HG03442 (cell line): ENCODE measurements at regions not wholly inside any gene's neighbourhood (a gene's known extent, or its start where the extent isn't known, plus 50 kb on each side); places are given as distances from the start of the nearest gene placed in this dataset.

ENCODE experiments used
- ATAC-seq: cut with Tn5 transposase; IDR thresholded peaks from one replicate; pipeline ENCODE4 v1.9.1; 2021; ENCODE audit warnings: mild to moderate bottlenecking, moderate library complexity; ENCODE audit not compliant: unreplicated experiment

DNA sequence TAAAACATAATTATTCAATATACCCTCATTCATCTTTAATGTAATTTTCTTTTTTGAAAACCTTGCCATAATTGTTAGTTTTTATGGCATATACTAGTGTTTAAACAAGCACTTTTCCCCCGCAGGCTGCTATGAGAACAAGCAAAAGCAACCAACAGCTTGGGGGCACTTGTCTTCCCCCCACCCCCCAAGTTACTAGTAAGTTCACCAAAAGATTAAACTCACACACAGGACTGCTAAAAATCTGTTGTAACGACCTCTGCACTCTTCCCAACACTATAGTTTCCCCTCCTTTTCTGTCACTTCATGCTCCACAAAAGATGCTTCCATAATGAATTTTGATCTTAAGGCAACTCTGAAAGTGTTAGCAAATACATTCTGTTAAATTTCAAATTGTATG is 474.9 kb upstream of the SOX5 start:
- ATAC-seq, result no peak

- no peak for ATAC-seq
Observed at GRCh38 chr12:24423611-24424010, 474.1 kb upstream of the SOX5 start.

DNA sequence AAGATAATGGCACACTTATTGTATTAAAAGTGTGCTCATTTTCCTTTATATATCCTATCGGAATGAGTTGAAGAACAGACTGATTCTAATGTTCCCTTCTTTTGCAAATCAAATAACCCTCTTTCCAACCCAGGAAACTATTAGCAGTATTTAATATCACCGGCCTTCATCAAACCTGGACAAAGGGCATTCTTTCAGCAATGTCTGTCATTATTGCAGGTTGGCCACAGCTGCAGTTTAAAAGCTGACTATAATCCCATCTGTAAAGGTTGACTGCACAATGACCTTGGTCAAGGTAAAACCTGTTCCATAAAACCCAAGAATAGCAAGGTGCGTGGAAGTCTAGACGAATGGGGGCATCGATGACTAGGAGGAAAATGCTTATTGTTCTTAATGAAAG is 472.3 kb upstream of the SOX5 start:
- no peak for ATAC-seq

DNA sequence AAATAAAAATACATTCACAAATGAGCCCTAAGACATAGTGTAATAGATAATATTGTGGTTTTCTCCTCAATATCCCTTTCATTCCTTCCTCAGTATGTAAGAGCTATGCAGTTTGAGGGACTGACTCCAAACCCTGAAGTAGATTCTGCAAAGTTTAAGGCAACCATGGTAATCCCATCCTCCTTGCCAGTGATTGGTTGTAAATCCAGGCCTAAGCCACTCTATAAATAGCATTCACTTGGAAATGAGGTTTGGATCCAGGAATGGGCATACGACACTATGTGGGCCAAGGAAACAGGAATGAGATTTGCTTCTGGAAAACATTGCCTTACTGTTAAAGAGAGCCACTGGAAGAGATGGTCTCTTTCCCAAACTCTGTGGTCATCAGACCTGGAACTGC is 468.7 kb upstream of the SOX5 start:
- no peak for ATAC-seq

GRCh38 chr12:24416423-24417109 is 467.1 kb upstream of the SOX5 start:
- no peak for ATAC-seq

DNA sequence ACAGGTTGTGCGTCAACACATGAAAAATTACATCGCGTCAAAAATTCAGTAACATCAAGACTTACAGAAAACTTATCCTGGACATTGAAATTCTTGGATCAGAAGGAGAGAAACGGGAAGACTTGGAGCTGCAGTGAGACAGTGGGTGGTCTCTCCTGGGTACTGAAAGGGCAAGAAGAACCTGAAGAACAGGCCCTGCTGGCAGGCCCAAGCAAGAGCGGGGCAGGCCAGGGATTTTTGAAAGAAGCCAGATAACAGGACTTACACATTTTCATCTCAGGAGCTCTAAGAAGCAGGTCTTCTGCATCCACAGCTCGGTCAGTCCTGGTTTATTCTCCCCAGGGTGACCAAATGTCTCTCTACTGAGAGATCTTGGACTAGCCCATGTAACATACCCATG is 466.5 kb upstream of the SOX5 start:
- ATAC-seq, result no peak

DNA sequence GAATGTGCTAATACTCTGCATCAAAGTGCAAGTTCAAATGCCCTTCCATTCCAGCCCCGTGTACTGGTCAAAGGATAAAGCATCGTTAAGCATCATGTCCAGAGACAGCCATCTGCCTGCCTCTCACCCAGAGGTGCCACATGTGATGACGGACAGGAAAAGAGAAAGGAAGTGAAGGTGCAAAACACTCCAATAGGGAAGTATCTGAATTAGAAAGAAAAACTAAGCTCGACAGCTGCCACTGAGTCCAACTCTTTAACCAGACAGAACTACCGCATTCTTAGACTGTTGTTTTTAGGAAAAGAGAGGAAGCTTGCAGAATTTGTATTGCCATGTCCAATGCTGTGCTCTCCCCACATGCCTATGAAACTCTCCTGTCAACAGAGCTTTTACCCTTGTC is 465.0 kb upstream of the SOX5 start:
- ATAC-seq, result no peak

DNA sequence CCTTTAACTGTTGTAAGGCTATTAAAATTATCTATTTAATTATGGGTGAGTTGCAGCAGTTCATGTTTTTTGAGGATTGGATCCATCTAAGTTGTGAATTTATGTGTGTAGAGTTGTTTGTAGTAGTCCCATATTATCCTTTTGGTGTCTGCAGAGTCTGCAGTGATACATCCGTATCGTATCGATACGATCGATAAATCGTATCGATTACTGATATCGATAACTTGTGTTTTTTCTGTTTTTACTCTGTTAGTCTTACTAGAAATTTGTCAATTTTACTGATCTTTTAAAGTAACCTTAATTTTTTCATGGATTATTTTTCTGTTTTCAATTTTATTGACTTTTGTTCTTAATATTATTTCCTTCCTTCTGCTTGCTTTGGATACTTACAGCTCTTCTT is 462.5 kb upstream of the SOX5 start:
- ATAC-seq, result no peak

- no peak for ATAC-seq
Observed at GRCh38 chr12:24409868-24410267, 460.4 kb upstream of the SOX5 start.

- no peak for ATAC-seq
Observed at GRCh38 chr12:24408305-24408704, 458.8 kb upstream of the SOX5 start.

GRCh38 chr12:24407884-24408283 is 458.4 kb upstream of the SOX5 start:
- no peak for ATAC-seq

DNA sequence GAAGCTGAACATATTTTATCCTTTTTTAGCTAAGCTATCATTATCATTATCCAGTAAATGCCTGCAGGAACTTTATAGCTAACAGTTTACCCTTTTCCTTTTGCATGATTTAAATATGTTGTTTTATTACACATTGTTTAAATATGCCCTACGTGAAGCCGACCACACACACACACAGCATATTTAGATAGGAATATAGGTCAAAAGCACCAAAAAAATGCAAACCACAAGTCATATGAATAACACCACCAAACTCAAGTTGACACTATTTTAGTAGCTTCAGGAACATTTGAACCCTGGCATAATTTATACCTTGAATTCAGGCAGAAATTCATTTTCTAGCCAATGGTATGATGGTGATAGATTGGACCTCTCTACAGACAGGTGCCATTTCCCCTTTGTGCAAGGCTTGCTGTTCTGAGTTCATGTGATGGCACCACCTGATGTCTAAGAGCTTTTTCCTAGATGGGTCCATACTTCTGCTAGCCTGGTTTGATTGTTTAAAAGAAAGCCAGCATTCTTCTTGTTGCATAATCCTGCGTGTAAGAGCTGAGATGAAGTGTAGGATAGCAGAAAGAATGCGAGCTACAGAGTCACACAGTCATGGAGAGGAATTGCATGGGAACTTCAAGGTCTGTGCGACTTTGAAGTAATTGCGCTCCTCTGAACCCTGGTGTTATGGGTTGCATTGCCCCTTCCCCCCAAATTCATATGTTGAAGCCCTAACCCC is 454.8 kb upstream of the SOX5 start:
- ATAC-seq, result no peak

DNA sequence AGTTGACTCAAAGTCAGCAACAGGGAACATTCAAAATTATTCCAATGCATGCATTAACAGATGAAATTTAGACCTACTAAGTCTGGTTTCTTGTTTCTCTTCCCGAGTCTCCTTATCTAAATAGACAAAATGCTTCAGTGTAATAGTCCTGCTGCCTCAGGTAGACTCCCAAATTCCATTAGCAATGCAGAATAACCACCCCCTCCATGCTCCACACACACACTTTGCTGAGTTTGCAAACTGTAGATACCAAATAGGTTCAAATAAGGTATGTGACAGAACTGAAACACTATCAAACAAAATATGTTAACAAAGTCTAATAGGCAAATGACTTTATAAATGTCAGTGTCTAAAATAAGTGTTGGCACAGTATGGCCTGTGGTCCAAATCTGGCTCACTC is 451.1 kb upstream of the SOX5 start:
- no peak for ATAC-seq

GRCh38 chr12:24398605-24399004 is 449.1 kb upstream of the SOX5 start:
- peak; percentile 85 for ATAC-seq

- no peak for ATAC-seq
Observed at GRCh38 chr12:24396224-24396623, 446.8 kb upstream of the SOX5 start.

- ATAC-seq, result no peak
Observed at GRCh38 chr12:24394246-24394645, 444.8 kb upstream of the SOX5 start.

DNA sequence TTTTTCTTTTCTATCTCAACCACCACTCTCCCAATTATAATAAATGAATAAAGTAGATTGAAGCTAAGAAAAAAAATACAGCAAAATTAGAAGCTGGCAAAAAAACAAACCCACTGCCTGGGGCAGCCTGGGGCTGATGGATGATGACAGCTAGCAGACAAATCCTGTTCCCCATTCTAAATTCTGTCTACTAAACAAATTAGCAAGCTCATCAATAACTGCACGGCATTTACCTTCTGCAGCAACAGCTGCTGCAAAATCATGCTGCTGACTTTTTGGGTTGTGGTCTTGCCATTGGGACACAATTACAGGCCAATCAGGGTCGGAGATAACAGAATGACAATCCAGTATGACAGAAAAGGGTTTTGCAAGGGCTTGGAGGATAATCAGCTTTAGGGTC is 443.6 kb upstream of the SOX5 start:
- no peak for ATAC-seq

DNA sequence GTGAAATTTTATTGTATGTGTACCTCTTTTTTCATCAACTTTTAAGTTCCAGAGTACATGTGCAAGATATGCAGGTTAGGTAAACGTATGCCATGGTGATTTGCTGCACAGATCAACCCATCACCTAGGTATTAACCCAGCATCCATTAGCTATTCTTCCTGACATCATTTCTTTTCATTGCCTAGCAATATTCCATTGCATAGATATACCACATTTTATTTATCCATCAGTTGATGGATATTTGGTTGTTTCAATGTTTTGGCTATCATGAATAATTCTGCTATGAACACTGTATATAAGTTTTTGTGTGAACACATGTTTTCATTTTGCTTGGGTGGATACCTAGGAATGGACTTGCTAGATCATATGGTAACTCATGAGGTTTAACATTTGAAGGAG is 439.9 kb upstream of the SOX5 start:
- ATAC-seq, result no peak

GRCh38 chr12:24387381-24387780 is 437.9 kb upstream of the SOX5 start:
- ATAC-seq, result no peak

DNA sequence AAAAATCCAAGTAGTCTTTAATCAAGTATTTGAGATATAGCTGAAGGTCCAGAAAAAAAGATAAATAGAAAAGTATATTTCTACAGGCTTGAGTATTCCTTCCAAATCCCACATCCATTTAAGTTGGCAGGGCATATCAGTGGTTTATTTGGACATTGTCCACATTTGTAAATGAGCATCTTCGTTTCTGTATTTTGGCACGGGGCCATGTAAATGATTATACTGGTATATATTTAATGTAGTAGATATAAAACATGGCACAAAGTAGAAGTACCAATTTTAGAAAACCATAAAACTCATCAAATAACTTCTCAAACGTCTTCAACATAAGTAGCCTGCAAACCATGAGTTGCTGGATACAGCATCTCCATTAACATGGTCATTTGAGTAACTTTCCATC is 437.4 kb upstream of the SOX5 start:
- ATAC-seq, result no peak

DNA sequence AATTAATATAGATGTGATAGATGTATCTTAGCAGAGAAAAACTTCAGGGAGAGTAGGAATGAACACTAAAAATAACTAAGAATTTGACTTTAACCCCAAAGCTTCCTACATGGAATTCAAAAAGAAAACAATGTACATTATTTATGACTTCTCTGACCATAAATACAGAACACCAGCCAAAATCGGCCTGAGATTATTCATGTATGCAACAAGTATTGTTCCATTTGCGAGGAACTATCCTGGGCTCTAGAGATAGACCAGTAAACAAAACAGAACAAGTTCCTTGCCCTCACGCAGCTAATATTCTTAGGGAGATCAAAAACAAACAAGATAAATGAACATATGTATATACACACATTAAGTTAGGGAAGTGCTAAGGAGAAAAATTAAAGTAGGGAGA is 432.3 kb upstream of the SOX5 start:
- ATAC-seq, result no peak

- no peak for ATAC-seq
Observed at GRCh38 chr12:24379861-24380521, 430.5 kb upstream of the SOX5 start.
